GM12874 (cell line): ENCODE measurements at regions not wholly inside any gene's neighbourhood (a gene's known extent, or its start where the extent isn't known, plus 50 kb on each side); places are given as distances from the start of the nearest gene placed in this dataset.

Experiments
- TF ChIP-seq, protein P1 (sequence below): IDR thresholded peaks from 2 replicates; pipeline ENCODE4 v1.5.1; 2011; ENCODE audit warnings: low read depth, mild to moderate bottlenecking, control low read depth, low read length, moderate library complexity; ENCODE audit not compliant: insufficient read depth

GRCh38 chr6:71599359-71599758 lies 287.0 kb upstream of the RIMS1 start:
- TF ChIP-seq, protein P1, sequence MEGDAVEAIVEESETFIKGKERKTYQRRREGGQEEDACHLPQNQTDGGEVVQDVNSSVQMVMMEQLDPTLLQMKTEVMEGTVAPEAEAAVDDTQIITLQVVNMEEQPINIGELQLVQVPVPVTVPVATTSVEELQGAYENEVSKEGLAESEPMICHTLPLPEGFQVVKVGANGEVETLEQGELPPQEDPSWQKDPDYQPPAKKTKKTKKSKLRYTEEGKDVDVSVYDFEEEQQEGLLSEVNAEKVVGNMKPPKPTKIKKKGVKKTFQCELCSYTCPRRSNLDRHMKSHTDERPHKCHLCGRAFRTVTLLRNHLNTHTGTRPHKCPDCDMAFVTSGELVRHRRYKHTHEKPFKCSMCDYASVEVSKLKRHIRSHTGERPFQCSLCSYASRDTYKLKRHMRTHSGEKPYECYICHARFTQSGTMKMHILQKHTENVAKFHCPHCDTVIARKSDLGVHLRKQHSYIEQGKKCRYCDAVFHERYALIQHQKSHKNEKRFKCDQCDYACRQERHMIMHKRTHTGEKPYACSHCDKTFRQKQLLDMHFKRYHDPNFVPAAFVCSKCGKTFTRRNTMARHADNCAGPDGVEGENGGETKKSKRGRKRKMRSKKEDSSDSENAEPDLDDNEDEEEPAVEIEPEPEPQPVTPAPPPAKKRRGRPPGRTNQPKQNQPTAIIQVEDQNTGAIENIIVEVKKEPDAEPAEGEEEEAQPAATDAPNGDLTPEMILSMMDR = no peak

DNA sequence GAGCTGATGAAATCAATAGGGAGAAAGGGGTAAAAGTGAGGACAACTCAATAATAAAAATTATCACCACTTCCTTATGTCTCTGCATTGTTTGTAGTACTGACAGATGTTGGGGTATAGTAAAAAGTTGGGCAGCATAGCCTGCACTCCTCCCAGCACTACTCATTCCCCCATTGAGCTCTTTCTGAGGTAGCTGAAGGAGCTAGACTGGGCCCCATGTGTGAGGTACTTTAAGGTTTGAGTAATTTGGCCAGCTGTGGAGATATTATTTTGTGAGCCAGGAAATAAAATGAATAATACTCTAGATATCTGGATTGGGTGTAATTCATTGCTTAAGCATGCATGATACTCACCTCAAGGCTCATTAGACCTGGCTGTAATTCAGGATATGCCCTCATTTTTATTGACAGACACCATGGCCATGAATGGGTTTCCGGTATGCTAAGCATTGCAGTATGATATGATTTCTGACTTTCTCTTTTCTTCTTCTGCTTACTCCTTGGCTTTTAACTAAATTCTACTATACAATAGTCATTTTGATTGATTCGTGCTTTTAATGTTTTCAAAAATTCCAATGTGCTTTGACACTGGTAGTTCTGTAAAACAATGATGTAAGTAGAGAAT lies 283.9 kb upstream of the RIMS1 start:
- TF ChIP-seq, protein P1 = no peak

DNA sequence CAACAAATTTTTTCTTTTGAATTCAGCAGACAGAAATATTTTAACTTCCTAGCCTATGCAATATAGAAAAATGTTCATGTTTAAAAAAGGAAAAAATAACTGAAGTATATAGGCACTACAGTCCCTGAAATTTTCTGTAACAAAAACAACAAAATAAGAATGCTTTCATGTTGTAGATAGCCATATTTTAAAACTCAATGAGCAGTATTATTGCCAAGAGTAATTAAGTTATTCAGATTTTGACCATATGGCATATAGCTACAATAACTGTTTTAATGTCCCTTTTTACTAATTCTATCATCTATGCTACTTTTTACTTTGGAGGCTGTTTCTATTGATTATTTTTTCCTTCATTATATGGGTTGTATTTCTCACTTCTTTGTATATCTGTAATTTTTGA lies 283.3 kb upstream of the RIMS1 start:
- TF ChIP-seq, protein P1 = no peak

DNA sequence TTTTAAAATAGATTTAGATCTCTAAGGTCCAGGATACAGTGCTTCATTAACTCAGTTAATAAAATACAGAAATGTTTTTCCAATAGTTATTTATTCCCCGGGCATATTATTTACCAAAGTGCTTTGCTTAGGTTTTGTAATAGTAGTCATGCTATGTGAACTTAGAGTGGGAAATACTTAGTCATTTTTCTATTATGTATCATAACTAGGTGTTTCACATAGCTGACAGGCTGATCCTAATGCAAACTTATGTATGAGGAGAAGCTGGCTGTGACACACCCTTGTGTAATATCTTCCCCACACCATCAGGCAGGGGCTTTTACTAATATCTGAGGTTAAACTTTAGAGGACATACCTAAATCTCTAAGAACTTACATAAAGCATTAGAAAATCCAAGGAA lies 277.7 kb upstream of the RIMS1 start:
- TF ChIP-seq, protein P1 = no peak

- TF ChIP-seq, protein P1 = no peak
Observed at GRCh38 chr6:71619836-71620235, 266.5 kb upstream of the RIMS1 start.

DNA sequence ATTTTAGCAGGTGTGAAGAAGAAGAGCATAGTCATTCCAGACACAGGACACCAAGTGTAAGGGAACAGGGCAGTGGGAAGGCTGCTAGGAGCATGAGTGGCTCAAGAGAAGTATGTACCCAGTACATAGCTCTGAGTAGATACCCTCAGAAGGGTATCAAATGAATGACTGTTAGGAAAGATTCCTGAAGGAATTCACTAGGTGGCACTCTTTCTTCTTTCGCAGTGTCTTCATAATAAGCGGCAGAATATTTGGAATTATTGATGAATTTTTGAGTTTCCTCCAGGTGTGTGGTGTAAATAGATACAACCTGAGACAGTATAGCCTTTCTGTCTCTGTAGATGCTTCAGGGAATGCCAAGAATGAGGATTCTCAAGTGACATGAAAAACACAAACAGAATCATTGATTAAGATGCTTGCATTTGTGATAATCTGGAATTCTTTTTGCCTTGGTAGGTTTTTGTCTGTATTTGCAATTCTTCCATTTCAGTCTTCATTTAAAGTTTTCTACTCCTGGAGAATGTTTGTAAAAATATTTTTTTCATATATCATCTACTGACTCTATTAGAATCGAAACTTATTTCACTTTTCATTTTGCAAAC lies 264.3 kb upstream of the RIMS1 start:
- TF ChIP-seq, protein P1 = peak; percentile 26; the same call in 1 of the 2 replicates

DNA sequence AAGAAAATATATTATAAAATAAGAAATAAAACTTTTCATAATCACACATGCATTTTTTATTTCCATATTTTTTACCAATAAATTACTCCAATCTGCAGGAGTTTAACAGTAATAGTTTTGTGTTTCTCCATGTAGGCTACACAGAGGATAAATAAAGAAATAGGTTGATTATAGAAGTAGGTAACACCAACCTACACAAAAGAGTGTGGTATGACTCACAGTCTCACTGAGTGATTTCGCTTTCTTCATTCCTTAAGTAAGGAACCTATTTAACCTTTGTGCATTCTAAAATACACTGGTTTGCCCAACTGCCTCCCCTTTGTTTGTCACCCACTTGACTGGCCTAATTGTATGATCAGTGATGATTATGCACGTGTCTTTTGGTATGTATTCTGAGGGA lies 244.2 kb upstream of the RIMS1 start:
- TF ChIP-seq, protein P1 = no peak

DNA sequence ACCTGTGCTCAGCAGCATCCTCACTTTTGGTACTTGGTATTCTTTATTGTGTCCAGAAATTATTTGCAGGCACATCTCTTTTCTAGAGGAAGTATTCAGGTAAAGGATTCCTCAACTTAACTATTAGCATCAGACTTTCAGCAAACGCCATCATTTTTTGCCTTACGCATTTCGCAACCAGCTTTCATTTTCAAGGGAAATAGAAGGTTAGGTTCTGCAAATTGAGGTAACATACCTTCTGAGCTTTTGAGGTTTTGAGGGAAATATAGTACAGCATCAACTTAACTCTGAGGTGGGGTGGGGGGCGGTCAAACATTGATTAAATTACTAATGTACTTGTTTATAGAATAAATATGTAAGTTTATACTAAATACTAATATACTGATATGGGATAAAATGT lies 243.6 kb upstream of the RIMS1 start:
- TF ChIP-seq, protein P1 = no peak
